Lower leg skin (tissue), 3 donors: ENCODE measurements at regions not wholly inside any gene's neighbourhood (a gene's known extent, or its start where the extent isn't known, plus 50 kb on each side); places are given as distances from the start of the nearest gene placed in this dataset.
"Not testable (repeated sequence)": the region's sequence is repeated elsewhere in the genome, so short reads cannot be mapped to it uniquely, and the experiment has no call there.

Experiments used
- CTCF ChIP-seq, 3 donors: fragments of 450-650 bp; IDR thresholded peaks; one replicate each; pipeline ENCODE4 v1.5.1; 2016; ENCODE audit warnings: antibody characterized with exemption in 3 of 3, mild to moderate bottlenecking in 3 of 3, moderate library complexity in 2 of 3
- POLR2A ChIP-seq, 2 donors: fragments of 450-650 bp; IDR thresholded peaks; one replicate each; pipeline ENCODE4 v1.6.1; 2016 to 2017; ENCODE audit warnings: antibody characterized with exemption in 2 of 2, mild to moderate bottlenecking in 1 of 2, moderate library complexity in 1 of 2

GRCh38 chr7:32728412-32729334 is 162.9 kb downstream of the KBTBD2 start:
- not testable (repeated sequence) for TF ChIP-seq POLR2A, CTCF (IDR thresholded peaks at IDR 0.05)
